ENCODE measurements at regions not wholly inside any gene's neighbourhood (a gene's known extent, or its start where the extent isn't known, plus 50 kb on each side); places are given as distances from the start of the nearest gene placed in this dataset.

- no peak for TF ChIP-seq CTCF (IDR thresholded peaks at IDR 0.05)
- no peak for TF ChIP-seq POLR2AphosphoS5 (IDR thresholded peaks at IDR 0.05)
- no peak for TF ChIP-seq POLR2A (IDR thresholded peaks at IDR 0.05)
Measured at GRCh38 chr13:80097561-80097960, 243.4 kb downstream of the SPRY2 start.

Data from breast epithelium (tissue), 3 donors.